RWPE2 (cell line): ENCODE measurements at regions not wholly inside any gene's neighbourhood (a gene's known extent, or its start where the extent isn't known, plus 50 kb on each side); places are given as distances from the start of the nearest gene placed in this dataset.

Experiments used
- ATAC-seq: fragments of 200-7000 bp; cut with Tn5 transposase; 3 replicates; pipeline ENCODE4 v1.9.1; 2021; ENCODE audit warnings: low read depth
- DNase-seq: peaks from one replicate; pipeline ENCODE4 v3.0.0-alpha.2; 2020; ENCODE audit warnings: low spot score
- H3K27ac ChIP-seq: fragments of 450-650 bp; 2 replicates; pipeline ENCODE4 v1.5.1; 2017; ENCODE audit warnings: mild to moderate bottlenecking; ENCODE audit not compliant: poor library complexity, severe bottlenecking
- H3K27me3 ChIP-seq: fragments of 250-450 bp; sonication (Bioruptor Pico); 2 replicates; pipeline ENCODE4 v1.5.1; 2021; ENCODE audit warnings: mild to moderate bottlenecking, moderate library complexity; ENCODE audit not compliant: insufficient read depth, poor library complexity, severe bottlenecking
- H3K36me3 ChIP-seq: fragments of 250-450 bp; sonication (Bioruptor Pico); 2 replicates; pipeline ENCODE4 v1.5.1; 2020; ENCODE audit warnings: low read depth, mild to moderate bottlenecking, moderate library complexity
- H3K4me1 ChIP-seq: fragments of 250-450 bp; sonication (Bioruptor Pico); 2 replicates; pipeline ENCODE4 v1.5.1; 2021; ENCODE audit warnings: mild to moderate bottlenecking, moderate library complexity; ENCODE audit not compliant: insufficient read depth, poor library complexity, severe bottlenecking
- H3K4me3 ChIP-seq: fragments of 250-450 bp; sonication (Bioruptor Pico); 2 replicates; pipeline ENCODE4 v1.5.1; 2021; ENCODE audit warnings: mild to moderate bottlenecking, moderate library complexity; ENCODE audit not compliant: severe bottlenecking
- H3K9me3 ChIP-seq: fragments of 250-450 bp; sonication (Bioruptor Pico); 2 replicates; pipeline ENCODE4 v1.5.1; 2021; ENCODE audit warnings: mild to moderate bottlenecking, moderate library complexity; ENCODE audit not compliant: severe bottlenecking
- CTCF ChIP-seq: fragments of 450-650 bp; IDR thresholded peaks from one replicate; pipeline ENCODE4 v1.5.1; 2017; ENCODE audit warnings: mild to moderate bottlenecking, moderate library complexity; ENCODE audit not compliant: poor library complexity, severe bottlenecking

- no peak overlapping the region for H3K27ac ChIP-seq
- TF ChIP-seq CTCF, result no peak
- no peak for DNase-seq
- H3K9me3 ChIP-seq, result no peaks in the 10 kb centered on the region
- H3K27me3 ChIP-seq, result no peaks in the 10 kb centered on the region
- ATAC-seq, result peak; percentile 41; the same call in 1 of the 3 replicates
- no peaks in the 10 kb centered on the region for H3K4me1 ChIP-seq
- no peaks in the 10 kb centered on the region for H3K36me3 ChIP-seq
- no peak overlapping the region for H3K4me3 ChIP-seq
Observed at GRCh38 chr6:51299621-51300380, 481.1 kb downstream of the TFAP2B start.

- TF ChIP-seq CTCF, result no peak
- ATAC-seq, result no peak
- H3K9me3 ChIP-seq, result no peaks in the 10 kb centered on the region
- no peaks in the 10 kb centered on the region for H3K36me3 ChIP-seq
- no peak overlapping the region for H3K4me3 ChIP-seq
- H3K27ac ChIP-seq, result no peak overlapping the region
- no peak for DNase-seq
- H3K4me1 ChIP-seq, result no peaks in the 10 kb centered on the region
- H3K27me3 ChIP-seq, result no peaks in the 10 kb centered on the region
Observed at GRCh38 chr6:51300510-51300909, 481.8 kb downstream of the TFAP2B start.

- H3K27ac ChIP-seq, result no peak overlapping the region
- no peak for ATAC-seq
- no peak for TF ChIP-seq CTCF
Observed at GRCh38 chr6:51301962-51302361, 483.3 kb downstream of the TFAP2B start.

GRCh38 chr6:51302431-51302830 lies 483.8 kb downstream of the TFAP2B start:
- H3K27me3 ChIP-seq, result no peaks in the 10 kb centered on the region
- no peaks in the 10 kb centered on the region for H3K36me3 ChIP-seq
- no peak for TF ChIP-seq CTCF
- DNase-seq, result no peak
- no peaks in the 10 kb centered on the region for H3K9me3 ChIP-seq
- ATAC-seq, result no peak
- H3K27ac ChIP-seq, result no peak overlapping the region
- no peaks in the 10 kb centered on the region for H3K4me1 ChIP-seq
- no peak overlapping the region for H3K4me3 ChIP-seq

More at GRCh38 chr6:51301962-51302361, 483.3 kb downstream of the TFAP2B start:
- Histone ChIP-seq H3K9me3 (no peaks in the 10 kb centered on the region), H3K4me3 (no peak overlapping the region), H3K36me3 (no peaks in the 10 kb centered on the region), H3K4me1 (no peaks in the 10 kb centered on the region), H3K27me3 (no peaks in the 10 kb centered on the region)
- no peak for DNase-seq

GRCh38 chr6:51303338-51303737 lies 484.7 kb downstream of the TFAP2B start:
- Histone ChIP-seq H3K4me3 (no peak overlapping the region), H3K4me1 (no peaks in the 10 kb centered on the region), H3K27ac (no peak overlapping the region), H3K36me3 (no peaks in the 10 kb centered on the region), H3K27me3 (no peaks in the 10 kb centered on the region), H3K9me3 (no peaks in the 10 kb centered on the region)
- no peak for DNase-seq
- ATAC-seq, result no peak
- TF ChIP-seq CTCF, result no peak
